ENCODE measurements at regions not wholly inside any gene's neighbourhood (a gene's known extent, or its start where the extent isn't known, plus 50 kb on each side); places are given as distances from the start of the nearest gene placed in this dataset.

- Histone ChIP-seq H3K4me3 (ENCODE audit: low read depth in 1 of 5, low read length in 5 of 5) (no peak overlapping the region), H3K9ac (ENCODE audit: low read length in 5 of 5) (no peak overlapping the region), H3K4me1 (ENCODE audit: control insufficient read depth in 5 of 5, insufficient read depth in 5 of 5, low read length in 5 of 5) (peaks cover 0 to 11% (median 8%) of the 10 kb centered on the region in 5 donors), H3K9me3 (ENCODE audit: control insufficient read depth in 5 of 5, low read length in 5 of 5) (no peaks in the 10 kb centered on the region), H3K27ac (ENCODE audit: low read depth, low read length) (no peak overlapping the region), H3K27me3 (ENCODE audit: control insufficient read depth in 5 of 5, insufficient read depth in 4 of 5, low read length in 5 of 5) (no peaks in the 10 kb centered on the region), H3K36me3 (ENCODE audit: control insufficient read depth in 5 of 5, insufficient read depth in 5 of 5, low read length in 5 of 5) (no peaks in the 10 kb centered on the region)
Observed at GRCh38 chr10:4186849-4187540, 402.0 kb upstream of the KLF6 start.

GRCh38 chr10:4183761-4184261 lies 398.8 kb upstream of the KLF6 start:
- H3K27me3 ChIP-seq (ENCODE audit: control insufficient read depth in 5 of 5, insufficient read depth in 4 of 5, low read length in 5 of 5) = no peaks in the 10 kb centered on the region
- no peak overlapping the region for H3K4me3 ChIP-seq (ENCODE audit: low read depth in 1 of 5, low read length in 5 of 5)
- peaks cover 0 to 24% (median 20%) of the 10 kb centered on the region in 5 donors for H3K4me1 ChIP-seq (ENCODE audit: control insufficient read depth in 5 of 5, insufficient read depth in 5 of 5, low read length in 5 of 5)
- no peak overlapping the region for H3K9ac ChIP-seq (ENCODE audit: low read length in 5 of 5)
- H3K36me3 ChIP-seq (ENCODE audit: control insufficient read depth in 5 of 5, insufficient read depth in 5 of 5, low read length in 5 of 5) = no peaks in the 10 kb centered on the region
- H3K9me3 ChIP-seq (ENCODE audit: control insufficient read depth in 5 of 5, low read length in 5 of 5) = no peaks in the 10 kb centered on the region
- no peak overlapping the region for H3K27ac ChIP-seq (ENCODE audit: low read depth, low read length)

- Histone ChIP-seq H3K27ac (ENCODE audit: low read depth, low read length) (peak overlapping the region; percentile 34), H3K9me3 (ENCODE audit: control insufficient read depth in 5 of 5, low read length in 5 of 5) (peaks cover 0 to 3% (median 0%) of the 10 kb centered on the region in 5 donors), H3K9ac (ENCODE audit: low read length in 5 of 5) (no peak overlapping the region), H3K36me3 (ENCODE audit: control insufficient read depth in 5 of 5, insufficient read depth in 5 of 5, low read length in 5 of 5) (no peaks in the 10 kb centered on the region), H3K4me1 (ENCODE audit: control insufficient read depth in 5 of 5, insufficient read depth in 5 of 5, low read length in 5 of 5) (peaks cover 0 to 34% (median 30%) of the 10 kb centered on the region in 5 donors), H3K4me3 (ENCODE audit: low read depth in 1 of 5, low read length in 5 of 5) (no peak overlapping the region), H3K27me3 (ENCODE audit: control insufficient read depth in 5 of 5, insufficient read depth in 4 of 5, low read length in 5 of 5) (no peaks in the 10 kb centered on the region)
Observed at GRCh38 chr10:4181621-4182049, 396.6 kb upstream of the KLF6 start.

- peaks cover 0 to 3% (median 0%) of the 10 kb centered on the region in 5 donors for H3K9me3 ChIP-seq (ENCODE audit: control insufficient read depth in 5 of 5, low read length in 5 of 5)
- no peaks in the 10 kb centered on the region for H3K36me3 ChIP-seq (ENCODE audit: control insufficient read depth in 5 of 5, insufficient read depth in 5 of 5, low read length in 5 of 5)
- H3K4me1 ChIP-seq (ENCODE audit: control insufficient read depth in 5 of 5, insufficient read depth in 5 of 5, low read length in 5 of 5) = peaks cover 0 to 34% (median 30%) of the 10 kb centered on the region in 5 donors
- no peak overlapping the region for H3K9ac ChIP-seq (ENCODE audit: low read length in 5 of 5)
- peak overlapping the region; percentile 34 for H3K27ac ChIP-seq (ENCODE audit: low read depth, low read length)
- H3K4me3 ChIP-seq (ENCODE audit: low read depth in 1 of 5, low read length in 5 of 5) = peak overlapping the region in 1 of 5 donors; percentile 26
- H3K27me3 ChIP-seq (ENCODE audit: control insufficient read depth in 5 of 5, insufficient read depth in 4 of 5, low read length in 5 of 5) = no peaks in the 10 kb centered on the region
Observed at GRCh38 chr10:4181081-4181480, 396.1 kb upstream of the KLF6 start.

GRCh38 chr10:4177791-4178190 lies 392.8 kb upstream of the KLF6 start:
- Histone ChIP-seq H3K27me3 (ENCODE audit: control insufficient read depth in 5 of 5, insufficient read depth in 4 of 5, low read length in 5 of 5) (no peaks in the 10 kb centered on the region), H3K9me3 (ENCODE audit: control insufficient read depth in 5 of 5, low read length in 5 of 5) (peaks cover 0 to 6% (median 0%) of the 10 kb centered on the region in 5 donors), H3K4me1 (ENCODE audit: control insufficient read depth in 5 of 5, insufficient read depth in 5 of 5, low read length in 5 of 5) (peaks cover 0 to 30% (median 22%) of the 10 kb centered on the region in 5 donors), H3K4me3 (ENCODE audit: low read depth in 1 of 5, low read length in 5 of 5) (no peak overlapping the region), H3K36me3 (ENCODE audit: control insufficient read depth in 5 of 5, insufficient read depth in 5 of 5, low read length in 5 of 5) (no peaks in the 10 kb centered on the region), H3K9ac (ENCODE audit: low read length in 5 of 5) (no peak overlapping the region), H3K27ac (ENCODE audit: low read depth, low read length) (no peak overlapping the region)

GRCh38 chr10:4176500-4177281 lies 391.7 kb upstream of the KLF6 start:
- Histone ChIP-seq H3K36me3 (ENCODE audit: control insufficient read depth in 5 of 5, insufficient read depth in 5 of 5, low read length in 5 of 5) (no peaks in the 10 kb centered on the region), H3K4me1 (ENCODE audit: control insufficient read depth in 5 of 5, insufficient read depth in 5 of 5, low read length in 5 of 5) (peaks cover 0 to 30% (median 21%) of the 10 kb centered on the region in 5 donors), H3K9ac (ENCODE audit: low read length in 5 of 5) (no peak overlapping the region), H3K4me3 (ENCODE audit: low read depth in 1 of 5, low read length in 5 of 5) (no peak overlapping the region), H3K9me3 (ENCODE audit: control insufficient read depth in 5 of 5, low read length in 5 of 5) (peaks cover 0 to 8% (median 4%) of the 10 kb centered on the region in 5 donors), H3K27ac (ENCODE audit: low read depth, low read length) (no peak overlapping the region), H3K27me3 (ENCODE audit: control insufficient read depth in 5 of 5, insufficient read depth in 4 of 5, low read length in 5 of 5) (no peaks in the 10 kb centered on the region)

GRCh38 chr10:4174197-4174596 lies 389.2 kb upstream of the KLF6 start:
- Histone ChIP-seq H3K9ac (ENCODE audit: low read length in 5 of 5) (no peak overlapping the region), H3K36me3 (ENCODE audit: control insufficient read depth in 5 of 5, insufficient read depth in 5 of 5, low read length in 5 of 5) (no peaks in the 10 kb centered on the region), H3K27ac (ENCODE audit: low read depth, low read length) (no peak overlapping the region), H3K27me3 (ENCODE audit: control insufficient read depth in 5 of 5, insufficient read depth in 4 of 5, low read length in 5 of 5) (no peaks in the 10 kb centered on the region), H3K4me3 (ENCODE audit: low read depth in 1 of 5, low read length in 5 of 5) (no peak overlapping the region), H3K4me1 (ENCODE audit: control insufficient read depth in 5 of 5, insufficient read depth in 5 of 5, low read length in 5 of 5) (peaks cover 0 to 17% (median 7%) of the 10 kb centered on the region in 5 donors), H3K9me3 (ENCODE audit: control insufficient read depth in 5 of 5, low read length in 5 of 5) (peaks cover 0 to 8% (median 4%) of the 10 kb centered on the region in 5 donors)

GRCh38 chr10:4170633-4171314 lies 385.8 kb upstream of the KLF6 start:
- H3K27me3 ChIP-seq (ENCODE audit: control insufficient read depth in 5 of 5, insufficient read depth in 4 of 5, low read length in 5 of 5) = no peaks in the 10 kb centered on the region
- H3K36me3 ChIP-seq (ENCODE audit: control insufficient read depth in 5 of 5, insufficient read depth in 5 of 5, low read length in 5 of 5) = no peaks in the 10 kb centered on the region
- H3K4me1 ChIP-seq (ENCODE audit: control insufficient read depth in 5 of 5, insufficient read depth in 5 of 5, low read length in 5 of 5) = peaks cover 0 to 3% (median 0%) of the 10 kb centered on the region in 5 donors
- no peak overlapping the region for H3K4me3 ChIP-seq (ENCODE audit: low read depth in 1 of 5, low read length in 5 of 5)
- H3K27ac ChIP-seq (ENCODE audit: low read depth, low read length) = no peak overlapping the region
- peaks cover 0 to 8% (median 4%) of the 10 kb centered on the region in 5 donors for H3K9me3 ChIP-seq (ENCODE audit: control insufficient read depth in 5 of 5, low read length in 5 of 5)
- H3K9ac ChIP-seq (ENCODE audit: low read length in 5 of 5) = no peak overlapping the region

GRCh38 chr10:4170181-4170580 lies 385.2 kb upstream of the KLF6 start:
- H3K4me1 ChIP-seq (ENCODE audit: control insufficient read depth in 5 of 5, insufficient read depth in 5 of 5, low read length in 5 of 5) = peaks cover 0 to 3% (median 0%) of the 10 kb centered on the region in 5 donors
- no peak overlapping the region for H3K9ac ChIP-seq (ENCODE audit: low read length in 5 of 5)
- no peaks in the 10 kb centered on the region for H3K27me3 ChIP-seq (ENCODE audit: control insufficient read depth in 5 of 5, insufficient read depth in 4 of 5, low read length in 5 of 5)
- no peak overlapping the region for H3K27ac ChIP-seq (ENCODE audit: low read depth, low read length)
- H3K9me3 ChIP-seq (ENCODE audit: control insufficient read depth in 5 of 5, low read length in 5 of 5) = peaks cover 0 to 8% (median 4%) of the 10 kb centered on the region in 5 donors
- no peaks in the 10 kb centered on the region for H3K36me3 ChIP-seq (ENCODE audit: control insufficient read depth in 5 of 5, insufficient read depth in 5 of 5, low read length in 5 of 5)
- H3K4me3 ChIP-seq (ENCODE audit: low read depth in 1 of 5, low read length in 5 of 5) = no peak overlapping the region
